MV-4-11 (cell line): ENCODE measurements at regions not wholly inside any gene's neighbourhood (a gene's known extent, or its start where the extent isn't known, plus 50 kb on each side); places are given as distances from the start of the nearest gene placed in this dataset.

Source experiments
- DNase-seq: peaks from one replicate; lab custom pipeline; 2025; lab: John Stamatoyannopoulos, UW

GRCh38 chr18:68103561-68103960 lies 587.0 kb upstream of the DSEL start:
- DNase-seq: no peak

GRCh38 chr18:68102117-68102516 lies 585.6 kb upstream of the DSEL start:
- DNase-seq: no peak

GRCh38 chr18:68098655-68099054 lies 582.1 kb upstream of the DSEL start:
- no peak for DNase-seq

- no peak for DNase-seq
Observed at GRCh38 chr18:68086481-68086880, 570.0 kb upstream of the DSEL start.

GRCh38 chr18:68085251-68085650 lies 568.7 kb upstream of the DSEL start:
- DNase-seq: no peak

GRCh38 chr18:68083776-68084175 lies 567.3 kb upstream of the DSEL start:
- DNase-seq: no peak

GRCh38 chr18:68083131-68083530 lies 566.6 kb upstream of the DSEL start:
- no peak for DNase-seq

- no peak for DNase-seq
Observed at GRCh38 chr18:68072744-68073143, 556.2 kb upstream of the DSEL start.

- DNase-seq: no peak
Observed at GRCh38 chr18:68060871-68061270, 544.4 kb upstream of the DSEL start.

- DNase-seq: no peak
Observed at GRCh38 chr18:68056936-68057335, 540.4 kb upstream of the DSEL start.

GRCh38 chr18:68054669-68055068 lies 538.1 kb upstream of the DSEL start:
- no peak for DNase-seq

GRCh38 chr18:68053290-68053689 lies 536.8 kb upstream of the DSEL start:
- no peak for DNase-seq

- DNase-seq: no peak
Observed at GRCh38 chr18:68041327-68041726, 524.8 kb upstream of the DSEL start.

- DNase-seq: no peak
Observed at GRCh38 chr18:68040198-68040597, 523.7 kb upstream of the DSEL start.

- no peak for DNase-seq
Observed at GRCh38 chr18:68035774-68036522, 519.4 kb upstream of the DSEL start.

- DNase-seq: no peak
Observed at GRCh38 chr18:68034296-68034695, 517.8 kb upstream of the DSEL start.

GRCh38 chr18:68033466-68033865 lies 516.9 kb upstream of the DSEL start:
- no peak for DNase-seq

- DNase-seq: no peak
Observed at GRCh38 chr18:68024716-68025115, 508.2 kb upstream of the DSEL start.

GRCh38 chr18:68017385-68017784 lies 500.9 kb upstream of the DSEL start:
- DNase-seq: no peak

- DNase-seq: no peak
Observed at GRCh38 chr18:67997496-67997895, 481.0 kb upstream of the DSEL start.

- DNase-seq: no peak
Observed at GRCh38 chr18:67995769-67996168, 479.2 kb upstream of the DSEL start.

- no peak for DNase-seq
Observed at GRCh38 chr18:67980241-67980640, 463.7 kb upstream of the DSEL start.

GRCh38 chr18:67977067-67977616 lies 460.6 kb upstream of the DSEL start:
- DNase-seq: no peak

GRCh38 chr18:67973916-67974315 lies 457.4 kb upstream of the DSEL start:
- DNase-seq: no peak
